GM18868 (cell line): ENCODE measurements at regions not wholly inside any gene's neighbourhood (a gene's known extent, or its start where the extent isn't known, plus 50 kb on each side); places are given as distances from the start of the nearest gene placed in this dataset.
A peak's percentile ranks its signal among the peaks of the same experiment; 100 is the strongest.
"Not testable (repeated sequence)": the region's sequence is repeated elsewhere in the genome, so short reads cannot be mapped to it uniquely, and the experiment has no call there.

ENCODE experiments used
- ATAC-seq: cut with Tn5 transposase; IDR thresholded peaks from one replicate; pipeline ENCODE4 v1.9.1; 2021; ENCODE audit warnings: mild to moderate bottlenecking, moderate library complexity; ENCODE audit not compliant: unreplicated experiment

GRCh38 chr3:161689584-161690298 lies 193.1 kb downstream of the OTOL1 start:
- no peak for ATAC-seq

GRCh38 chr3:161690299-161690620 lies 193.7 kb downstream of the OTOL1 start:
- ATAC-seq = no peak

GRCh38 chr3:161691677-161692076 lies 195.1 kb downstream of the OTOL1 start:
- no peak for ATAC-seq

GRCh38 chr3:161694682-161695564 lies 198.3 kb downstream of the OTOL1 start:
- peak; percentile 54 for ATAC-seq

GRCh38 chr3:161695811-161696210 lies 199.2 kb downstream of the OTOL1 start:
- no peak for ATAC-seq

- peak; percentile 85 for ATAC-seq
Observed at GRCh38 chr3:161700998-161701397, 204.4 kb downstream of the OTOL1 start.

- ATAC-seq = not testable (repeated sequence)
Observed at GRCh38 chr3:161707253-161707652, 210.6 kb downstream of the OTOL1 start.

GRCh38 chr3:161713731-161714130 lies 217.1 kb downstream of the OTOL1 start:
- no peak for ATAC-seq

GRCh38 chr3:161731968-161732367 lies 235.4 kb downstream of the OTOL1 start:
- ATAC-seq = no peak

GRCh38 chr3:161737171-161737570 lies 240.6 kb downstream of the OTOL1 start:
- ATAC-seq = no peak

GRCh38 chr3:161740421-161740820 lies 243.8 kb downstream of the OTOL1 start:
- ATAC-seq = no peak

- ATAC-seq = no peak
Observed at GRCh38 chr3:161744366-161744765, 247.8 kb downstream of the OTOL1 start.

- no peak for ATAC-seq
Observed at GRCh38 chr3:161745741-161746140, 249.1 kb downstream of the OTOL1 start.

GRCh38 chr3:161748049-161748448 lies 251.4 kb downstream of the OTOL1 start:
- ATAC-seq = no peak

- no peak for ATAC-seq
Observed at GRCh38 chr3:161754420-161755053, 257.9 kb downstream of the OTOL1 start.

- ATAC-seq = no peak
Observed at GRCh38 chr3:161759444-161759843, 262.8 kb downstream of the OTOL1 start.

GRCh38 chr3:161766331-161766730 lies 269.7 kb downstream of the OTOL1 start:
- ATAC-seq = no peak

- ATAC-seq = peak; percentile 85
Observed at GRCh38 chr3:161770484-161771386, 274.1 kb downstream of the OTOL1 start.

- no peak for ATAC-seq
Observed at GRCh38 chr3:161781381-161781780, 284.8 kb downstream of the OTOL1 start.

- no peak for ATAC-seq
Observed at GRCh38 chr3:161793194-161793930, 296.8 kb downstream of the OTOL1 start.
